OCI-LY3 (cell line): ENCODE measurements at regions not wholly inside any gene's neighbourhood (a gene's known extent, or its start where the extent isn't known, plus 50 kb on each side); places are given as distances from the start of the nearest gene placed in this dataset.

Source experiments
- H2AFZ ChIP-seq: fragments of 200-600, 300-600 bp; shearing (Covaris generic); 2 replicates; pipeline ENCODE4 v1.6.0; 2014; ENCODE audit warnings: antibody characterized with exemption, low read depth, low read length
- H3K27ac ChIP-seq: fragments of 200-600, 300-600 bp; sonication (generic); 2 replicates; pipeline ENCODE4 v1.5.1; 2014; ENCODE audit warnings: mild to moderate bottlenecking, low read length, moderate library complexity, mixed read lengths
- H3K27me3 ChIP-seq: fragments of 200-600, 300-600 bp; sonication (generic); 2 replicates; pipeline ENCODE4 v1.6.1; 2014; ENCODE audit warnings: low read depth, low read length, mixed read lengths
- H3K36me3 ChIP-seq: fragments of 200-600, 300-600 bp; sonication (generic); replicated peaks from 2 replicates; pipeline ENCODE3; 2014; ENCODE audit warnings: low read depth, low read length, mixed read lengths
- H3K4me1 ChIP-seq: fragments of 300-600, 200-600 bp; sonication (generic); 2 replicates; pipeline ENCODE4 v1.6.1; 2014; ENCODE audit warnings: low read length, mixed read lengths
- H3K4me2 ChIP-seq: fragments of 200-600, 300-600 bp; sonication (generic); 2 replicates; pipeline ENCODE4 v1.6.1; 2014; ENCODE audit warnings: low read length, mixed read lengths
- H3K4me3 ChIP-seq: fragments of 300-600, 200-600 bp; sonication (generic); 2 replicates; pipeline ENCODE4 v1.5.1; 2014; ENCODE audit warnings: antibody characterized with exemption, mild to moderate bottlenecking, low read length, moderate library complexity
- H3K79me2 ChIP-seq: fragments of 300-600, 200-600 bp; shearing (Covaris generic); 2 replicates; pipeline ENCODE4 v1.6.1; 2014; ENCODE audit warnings: mild to moderate bottlenecking, low read length, mixed read lengths
- H3K9ac ChIP-seq: fragments of 300-600, 200-600 bp; shearing (Covaris generic); 2 replicates; pipeline ENCODE4 v1.6.0; 2014; ENCODE audit warnings: mild to moderate bottlenecking, low read length, moderate library complexity
- H3K9me3 ChIP-seq: fragments of 200-600, 300-600 bp; shearing (Covaris generic); 2 replicates; pipeline ENCODE4 v1.6.1; 2014; ENCODE audit warnings: low read length, mixed read lengths; ENCODE audit not compliant: insufficient read depth
- H4K20me1 ChIP-seq: fragments of 200-600, 300-600 bp; sonication (generic); 2 replicates; pipeline ENCODE4 v1.6.1; 2016; ENCODE audit warnings: low read length, mixed read lengths; ENCODE audit not compliant: insufficient read depth
- EZH2phosphoT487 ChIP-seq: fragments of 200-600 bp; shearing (Covaris generic); IDR thresholded peaks from 2 replicates; pipeline ENCODE4 v1.6.1; 2018; ENCODE audit warnings: antibody characterized with exemption, mixed run types, low read depth
- TF ChIP-seq, protein P1 (sequence below): fragments of 200-600, 300-600 bp; sonication (generic); IDR thresholded peaks from 2 replicates; pipeline ENCODE4 v1.5.1; 2014; ENCODE audit warnings: antibody characterized with exemption, low read length, low read depth

- no peaks in the 10 kb centered on the region for H3K4me1 ChIP-seq
- H3K79me2 ChIP-seq, result no peaks in the 10 kb centered on the region
- no peak overlapping the region for H3K27ac ChIP-seq
- no peaks in the 10 kb centered on the region for H3K27me3 ChIP-seq
- no peak overlapping the region for H3K4me3 ChIP-seq
- H3K4me2 ChIP-seq, result no peak overlapping the region
- H3K9ac ChIP-seq, result no peak overlapping the region
- no peaks in the 10 kb centered on the region for H3K36me3 ChIP-seq
- no peak overlapping the region for H2AFZ ChIP-seq
- no peak for TF ChIP-seq EZH2phosphoT487
- TF ChIP-seq, protein P1, sequence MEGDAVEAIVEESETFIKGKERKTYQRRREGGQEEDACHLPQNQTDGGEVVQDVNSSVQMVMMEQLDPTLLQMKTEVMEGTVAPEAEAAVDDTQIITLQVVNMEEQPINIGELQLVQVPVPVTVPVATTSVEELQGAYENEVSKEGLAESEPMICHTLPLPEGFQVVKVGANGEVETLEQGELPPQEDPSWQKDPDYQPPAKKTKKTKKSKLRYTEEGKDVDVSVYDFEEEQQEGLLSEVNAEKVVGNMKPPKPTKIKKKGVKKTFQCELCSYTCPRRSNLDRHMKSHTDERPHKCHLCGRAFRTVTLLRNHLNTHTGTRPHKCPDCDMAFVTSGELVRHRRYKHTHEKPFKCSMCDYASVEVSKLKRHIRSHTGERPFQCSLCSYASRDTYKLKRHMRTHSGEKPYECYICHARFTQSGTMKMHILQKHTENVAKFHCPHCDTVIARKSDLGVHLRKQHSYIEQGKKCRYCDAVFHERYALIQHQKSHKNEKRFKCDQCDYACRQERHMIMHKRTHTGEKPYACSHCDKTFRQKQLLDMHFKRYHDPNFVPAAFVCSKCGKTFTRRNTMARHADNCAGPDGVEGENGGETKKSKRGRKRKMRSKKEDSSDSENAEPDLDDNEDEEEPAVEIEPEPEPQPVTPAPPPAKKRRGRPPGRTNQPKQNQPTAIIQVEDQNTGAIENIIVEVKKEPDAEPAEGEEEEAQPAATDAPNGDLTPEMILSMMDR, result no peak
- H4K20me1 ChIP-seq, result no peaks in the 10 kb centered on the region
- no peaks in the 10 kb centered on the region for H3K9me3 ChIP-seq
These were observed 107.0 kb downstream of the XRCC2 start for GRCh38 chr7:152568972-152569371.

GRCh38 chr7:152565731-152566130 lies 110.2 kb downstream of the XRCC2 start:
- Histone ChIP-seq H3K4me2 (no peak overlapping the region), H3K27ac (no peak overlapping the region), H3K79me2 (no peaks in the 10 kb centered on the region), H3K27me3 (no peaks in the 10 kb centered on the region), H3K9me3 (no peaks in the 10 kb centered on the region), H3K4me3 (no peak overlapping the region), H3K36me3 (no peaks in the 10 kb centered on the region), H2AFZ (no peak overlapping the region), H3K9ac (no peak overlapping the region), H3K4me1 (no peaks in the 10 kb centered on the region), H4K20me1 (no peaks in the 10 kb centered on the region)
- no peak for TF ChIP-seq EZH2phosphoT487
- TF ChIP-seq, protein P1, result no peak

GRCh38 chr7:152564656-152565250 lies 111.2 kb downstream of the XRCC2 start:
- H3K4me3 ChIP-seq, result no peak overlapping the region
- H3K4me1 ChIP-seq, result no peaks in the 10 kb centered on the region
- H3K4me2 ChIP-seq, result no peak overlapping the region
- H3K9me3 ChIP-seq, result no peaks in the 10 kb centered on the region
- H3K27me3 ChIP-seq, result no peaks in the 10 kb centered on the region
- H3K79me2 ChIP-seq, result no peaks in the 10 kb centered on the region
- no peak overlapping the region for H2AFZ ChIP-seq
- TF ChIP-seq, protein P1, result no peak
- TF ChIP-seq EZH2phosphoT487, result no peak
- H3K9ac ChIP-seq, result no peak overlapping the region
- H3K27ac ChIP-seq, result no peak overlapping the region
- no peaks in the 10 kb centered on the region for H4K20me1 ChIP-seq
- no peaks in the 10 kb centered on the region for H3K36me3 ChIP-seq

DNA sequence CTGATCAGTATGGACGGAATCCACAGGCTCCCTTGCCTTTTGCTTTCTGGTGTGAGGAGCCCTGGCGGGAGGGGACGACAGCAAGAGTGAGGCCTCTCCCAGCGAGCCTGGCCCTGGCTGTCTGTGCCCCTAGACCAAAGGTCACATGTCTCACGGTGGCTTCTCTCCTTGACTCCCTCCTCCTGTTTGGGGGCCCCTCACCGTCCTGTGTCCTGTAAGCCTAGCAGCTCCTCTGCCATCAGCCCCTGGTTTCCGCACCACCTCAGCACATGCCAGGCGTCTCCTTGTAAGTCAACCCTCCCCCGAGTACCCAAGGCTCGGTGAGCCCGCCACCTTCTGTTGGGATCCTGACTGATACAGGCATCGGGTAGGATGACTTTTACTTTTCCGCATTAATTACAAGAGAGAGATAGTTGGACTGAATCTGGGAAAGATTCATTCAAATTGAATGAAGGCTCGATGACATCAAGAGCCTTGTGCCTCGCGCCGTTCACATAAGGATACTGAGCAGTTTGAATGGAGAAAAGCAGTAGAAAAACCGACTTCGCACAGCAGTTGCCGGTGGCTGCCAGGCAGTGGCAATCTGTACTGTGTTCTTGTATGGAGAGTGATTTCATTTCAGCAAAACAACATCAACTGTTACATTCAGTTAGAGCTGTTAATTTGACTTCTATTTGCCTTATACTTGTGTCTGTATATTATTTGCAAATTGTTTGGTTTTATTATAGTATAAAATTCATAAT lies 119.8 kb downstream of the XRCC2 start:
- H3K79me2 ChIP-seq, result no peaks in the 10 kb centered on the region
- TF ChIP-seq, protein P1, result no peak
- no peak for TF ChIP-seq EZH2phosphoT487
- H2AFZ ChIP-seq, result no peak overlapping the region
- no peak overlapping the region for H3K27ac ChIP-seq
- H3K27me3 ChIP-seq, result no peaks in the 10 kb centered on the region
- H3K9me3 ChIP-seq, result no peaks in the 10 kb centered on the region
- no peaks in the 10 kb centered on the region for H3K36me3 ChIP-seq
- H3K9ac ChIP-seq, result no peak overlapping the region
- H3K4me2 ChIP-seq, result no peak overlapping the region
- H3K4me1 ChIP-seq, result no peaks in the 10 kb centered on the region
- no peak overlapping the region for H3K4me3 ChIP-seq
- H4K20me1 ChIP-seq, result no peaks in the 10 kb centered on the region
